ENCODE measurements at regions not wholly inside any gene's neighbourhood (a gene's known extent, or its start where the extent isn't known, plus 50 kb on each side); places are given as distances from the start of the nearest gene placed in this dataset.
"Not testable (repeated sequence)": the region's sequence is repeated elsewhere in the genome, so short reads cannot be mapped to it uniquely, and the experiment has no call there.

- DNase-seq (ENCODE audit: low read depth), result no peak
Measured at GRCh38 chr2:208935531-208935930, 488.3 kb upstream of the MAP2 start.

DNA sequence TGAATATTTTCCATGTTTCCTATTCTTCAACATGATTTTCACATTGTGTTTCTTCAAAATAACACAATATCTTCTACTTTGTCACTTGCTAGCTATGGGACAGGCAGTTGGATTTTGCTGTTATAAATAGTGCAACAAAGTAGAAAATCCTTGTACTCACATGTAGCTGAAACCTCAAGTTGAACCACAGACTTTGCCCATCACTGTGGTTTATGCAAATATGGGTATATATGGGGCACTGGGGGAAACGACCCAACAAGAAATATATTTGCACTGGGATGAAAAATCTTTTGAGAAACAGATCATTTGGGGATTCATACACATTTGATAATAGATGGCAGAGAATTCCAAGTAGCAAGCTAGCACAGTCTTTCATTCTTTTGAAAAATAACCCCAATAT, 486.3 kb upstream of the MAP2 start:
- DNase-seq (ENCODE audit: low read depth), result no peak

GRCh38 chr2:208939852-208940251, 484.0 kb upstream of the MAP2 start:
- no peak for DNase-seq (ENCODE audit: low read depth)

DNA sequence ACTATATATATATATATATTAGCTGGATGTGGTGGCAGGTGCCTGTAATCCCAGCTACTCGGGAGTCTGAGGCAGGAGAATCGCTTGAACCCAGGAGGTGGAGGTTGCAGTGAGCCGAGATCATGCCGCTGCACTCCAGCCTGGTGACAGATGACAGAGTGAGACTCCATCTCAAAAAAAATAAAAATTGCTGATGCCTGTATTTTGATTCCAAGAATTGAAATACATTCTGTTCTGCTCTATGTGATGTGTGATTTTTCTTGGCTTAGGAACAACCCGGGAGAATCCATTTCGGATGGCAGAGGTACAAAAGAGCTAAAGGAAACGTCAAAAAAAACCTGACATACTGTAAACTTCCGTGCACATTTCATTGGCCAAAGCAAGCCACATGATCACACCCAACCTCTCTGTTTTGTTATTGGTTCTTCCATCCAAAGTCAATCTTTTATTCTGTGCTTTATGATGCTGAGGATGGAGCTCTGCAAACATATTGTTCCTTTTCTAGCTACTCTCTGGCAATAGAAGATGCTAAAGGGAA, 478.1 kb upstream of the MAP2 start:
- DNase-seq (ENCODE audit: low read depth), result no peak

- DNase-seq (ENCODE audit: low read depth), result no peak
Measured at GRCh38 chr2:208948073-208948472, 475.8 kb upstream of the MAP2 start.

DNA sequence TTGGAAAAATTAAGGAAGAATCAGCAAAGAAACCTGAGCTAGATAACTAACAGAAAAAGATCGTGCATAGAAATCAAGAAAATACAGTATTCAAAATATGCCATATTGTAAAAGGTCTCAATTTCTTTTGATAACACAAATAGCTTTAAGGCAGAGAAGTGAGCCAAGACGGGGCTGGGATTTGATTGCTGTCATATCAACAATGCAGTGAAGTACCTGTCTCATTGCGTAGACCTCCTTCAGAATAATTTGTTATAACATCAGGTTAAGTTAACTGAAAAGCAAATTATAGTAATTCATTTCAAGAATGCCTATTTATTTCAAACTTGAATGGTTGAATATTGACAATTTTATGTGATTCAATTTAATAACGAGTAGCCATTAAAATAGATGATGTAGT, 453.8 kb upstream of the MAP2 start:
- DNase-seq (ENCODE audit: low read depth), result no peak

DNA sequence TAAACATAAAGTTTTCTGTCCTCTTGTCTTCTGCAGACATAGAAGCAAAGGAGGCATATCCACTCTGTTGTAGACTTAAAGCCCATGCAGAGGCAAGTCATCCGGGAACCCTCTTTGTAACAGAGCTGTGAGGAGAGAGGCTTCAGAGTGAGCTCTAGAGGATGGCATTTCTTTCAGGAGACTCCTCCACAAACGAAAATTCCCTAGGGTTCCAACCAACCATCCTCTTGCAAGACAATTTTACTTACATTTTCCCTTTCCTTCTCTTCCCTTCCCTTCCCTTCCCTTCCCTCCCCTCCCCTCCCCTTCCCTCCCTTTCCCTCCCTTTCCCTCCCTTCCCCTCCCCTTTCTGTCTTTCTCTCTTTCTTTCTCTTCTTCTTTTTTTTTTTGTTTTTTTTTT, 446.3 kb upstream of the MAP2 start:
- no peak for DNase-seq (ENCODE audit: low read depth)

- no peak for DNase-seq (ENCODE audit: low read depth)
Measured at GRCh38 chr2:208978946-208979345, 444.9 kb upstream of the MAP2 start.

- no peak for DNase-seq (ENCODE audit: low read depth)
Measured at GRCh38 chr2:208980321-208980720, 443.5 kb upstream of the MAP2 start.

DNA sequence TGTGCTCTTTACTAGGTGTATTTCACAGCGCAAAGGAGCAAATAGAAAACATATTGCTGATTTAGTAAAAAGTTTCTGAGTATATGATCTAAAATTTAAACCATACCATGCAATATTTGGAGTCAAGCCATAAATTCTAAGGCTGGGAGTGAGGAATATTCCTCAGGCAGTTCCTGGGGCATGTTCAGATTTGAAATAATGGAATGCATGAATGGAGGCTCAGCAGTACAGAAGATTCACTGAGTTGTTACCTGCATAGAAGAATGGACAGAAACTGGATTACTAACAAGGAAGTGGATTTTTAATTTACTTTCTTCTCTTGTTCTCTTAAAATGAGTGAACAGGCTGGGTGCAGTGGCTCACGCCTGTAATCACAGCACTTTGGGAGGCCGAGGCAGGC, 441.0 kb upstream of the MAP2 start:
- no peak for DNase-seq (ENCODE audit: low read depth)

- peak; percentile 9 for DNase-seq (ENCODE audit: low read depth)
Measured at GRCh38 chr2:208983486-208983885, 440.4 kb upstream of the MAP2 start.

DNA sequence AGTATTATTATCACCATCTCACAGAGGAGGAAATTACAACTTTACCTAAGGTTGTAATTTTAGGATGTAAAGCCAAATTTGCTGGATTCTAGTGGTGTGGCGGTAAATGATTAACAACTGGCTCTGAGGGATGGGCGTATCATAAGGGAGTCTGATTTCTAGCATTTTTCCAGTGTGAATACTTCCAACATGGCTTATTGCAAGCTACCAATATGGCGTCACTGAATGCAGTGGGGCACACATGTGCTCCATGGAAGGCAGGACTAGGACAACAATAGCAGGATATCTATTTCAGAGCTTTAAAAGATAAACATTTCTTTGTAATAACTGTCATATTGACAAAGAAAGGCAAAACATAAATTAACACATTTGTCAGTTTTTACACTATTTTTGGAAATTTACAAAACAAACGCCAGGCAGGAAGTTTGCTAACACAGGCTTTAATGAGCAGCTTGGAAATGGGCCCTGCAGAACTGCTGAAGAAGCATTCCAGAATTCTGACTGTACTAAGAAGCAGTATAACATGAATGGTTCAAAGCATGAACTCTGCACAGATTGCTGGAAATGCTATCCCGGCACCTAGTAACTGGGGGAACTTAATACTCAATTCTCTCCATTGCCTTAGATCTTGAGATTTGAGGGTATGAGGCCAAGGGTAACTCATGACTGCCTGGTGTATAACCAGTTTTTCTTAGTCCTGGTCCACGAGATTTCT, 439.3 kb upstream of the MAP2 start:
- DNase-seq (ENCODE audit: low read depth), result peak; percentile 21

GRCh38 chr2:208985644-208986043, 438.2 kb upstream of the MAP2 start:
- no peak for DNase-seq (ENCODE audit: low read depth)

DNA sequence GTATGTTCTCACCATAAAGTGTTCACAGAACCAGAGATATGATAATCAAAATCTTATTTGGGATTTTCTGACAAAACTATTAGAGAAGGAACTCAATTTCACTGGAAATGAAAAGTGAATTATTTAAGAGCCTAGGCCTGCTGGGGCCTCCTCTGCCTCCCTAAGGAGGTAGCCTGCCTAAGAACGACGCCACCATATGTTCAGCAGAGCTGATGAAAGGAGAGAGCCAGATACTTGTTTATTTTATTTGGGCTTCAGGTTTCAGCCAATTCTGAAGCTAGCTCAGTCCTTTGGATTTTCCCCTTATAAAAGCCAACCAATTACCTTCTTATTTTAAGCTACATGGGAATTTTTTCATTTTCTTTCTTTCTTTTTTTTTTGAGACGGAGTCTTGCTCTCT, 433.1 kb upstream of the MAP2 start:
- DNase-seq (ENCODE audit: low read depth), result no peak

DNA sequence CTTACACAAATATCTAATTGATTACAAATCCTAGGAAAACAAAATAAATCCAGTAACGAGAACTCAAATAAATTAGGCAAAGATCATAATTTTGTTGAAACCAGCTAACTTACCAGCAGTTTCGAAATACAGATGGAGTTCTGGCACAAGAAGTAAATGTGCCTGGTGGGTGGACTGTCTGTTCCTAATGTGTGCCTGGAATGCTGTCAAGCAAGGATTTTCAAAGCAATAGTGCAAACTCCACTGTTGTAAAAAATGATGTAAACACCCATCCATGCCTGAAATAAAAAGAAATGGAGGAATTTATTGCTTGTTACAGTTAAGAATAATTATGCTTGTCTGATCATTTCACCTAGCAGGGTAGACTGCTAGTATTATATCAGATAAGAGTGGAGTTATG, 423.9 kb upstream of the MAP2 start:
- no peak for DNase-seq (ENCODE audit: low read depth)

- DNase-seq (ENCODE audit: low read depth), result no peak
Measured at GRCh38 chr2:209002054-209002453, 421.8 kb upstream of the MAP2 start.

GRCh38 chr2:209005371-209005770, 418.5 kb upstream of the MAP2 start:
- no peak for DNase-seq (ENCODE audit: low read depth)

DNA sequence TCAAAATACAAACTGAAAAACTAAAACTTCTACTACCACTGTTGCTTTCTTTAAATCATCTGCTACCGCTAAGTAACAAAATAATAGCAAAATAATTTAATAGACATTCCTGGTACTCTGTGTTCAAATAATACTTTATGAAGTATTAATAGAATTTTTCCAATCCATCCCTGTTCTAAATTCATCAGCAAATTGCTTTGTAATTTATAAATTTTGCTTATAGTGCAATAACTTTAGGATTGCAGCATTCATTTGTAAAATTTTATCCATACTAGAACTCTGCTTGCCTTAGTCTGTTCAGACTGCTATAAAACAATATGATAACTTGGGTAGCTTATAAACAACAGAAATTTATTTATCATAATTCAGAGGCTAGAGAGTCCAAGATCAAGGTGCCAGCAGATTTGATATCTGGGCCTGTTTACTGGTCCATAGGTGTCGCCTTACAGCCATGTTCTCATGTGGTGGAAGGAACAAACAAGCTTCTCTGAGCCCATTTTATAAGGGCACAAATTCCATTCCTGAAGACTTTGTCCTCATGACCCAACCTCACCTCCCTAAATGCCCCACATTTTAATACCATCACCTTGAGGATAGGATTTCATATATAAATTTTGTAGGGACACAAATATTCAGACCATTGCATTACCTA, 415.1 kb upstream of the MAP2 start:
- no peak for DNase-seq (ENCODE audit: low read depth)

GRCh38 chr2:209018633-209019032, 405.2 kb upstream of the MAP2 start:
- not testable (repeated sequence) for DNase-seq (ENCODE audit: low read depth)

DNA sequence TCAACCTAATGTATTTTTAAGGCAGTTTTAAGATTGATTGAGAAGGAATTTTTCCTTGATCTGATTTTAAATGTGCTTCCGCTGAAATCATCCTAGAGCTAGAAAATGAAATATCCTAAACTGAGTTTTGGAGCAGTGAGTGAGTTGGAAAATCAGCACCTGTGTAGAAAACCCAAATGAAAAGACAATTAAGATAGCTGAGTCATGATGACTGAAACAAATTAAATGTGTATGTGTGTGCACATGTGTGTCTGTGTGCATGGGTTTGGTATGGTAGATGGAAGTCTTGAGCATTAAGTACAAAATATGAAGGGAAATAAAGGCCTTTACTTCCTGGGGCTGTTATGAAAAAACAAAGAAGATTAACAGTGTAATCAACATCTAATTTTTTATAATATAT, 394.6 kb upstream of the MAP2 start:
- no peak for DNase-seq (ENCODE audit: low read depth)

DNA sequence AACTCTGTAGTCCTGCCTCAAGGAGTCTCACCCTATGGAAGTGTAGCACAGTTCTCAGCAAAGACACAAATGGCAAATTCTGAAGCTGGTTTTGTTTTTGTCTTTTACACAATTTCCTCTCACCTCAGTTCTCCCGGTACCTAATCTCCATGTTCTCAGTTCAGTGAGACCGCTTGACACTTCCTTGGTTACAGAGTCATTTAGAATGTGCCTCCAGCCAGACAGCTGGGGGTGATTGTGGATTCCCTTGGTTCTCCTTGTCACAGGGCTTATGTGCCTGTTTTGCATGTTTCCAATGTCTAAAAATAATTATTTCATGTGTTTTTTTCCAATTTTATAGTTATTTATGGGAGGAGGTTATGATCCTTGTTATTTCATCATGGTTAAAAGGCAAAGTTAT, 379.5 kb upstream of the MAP2 start:
- no peak for DNase-seq (ENCODE audit: low read depth)

DNA sequence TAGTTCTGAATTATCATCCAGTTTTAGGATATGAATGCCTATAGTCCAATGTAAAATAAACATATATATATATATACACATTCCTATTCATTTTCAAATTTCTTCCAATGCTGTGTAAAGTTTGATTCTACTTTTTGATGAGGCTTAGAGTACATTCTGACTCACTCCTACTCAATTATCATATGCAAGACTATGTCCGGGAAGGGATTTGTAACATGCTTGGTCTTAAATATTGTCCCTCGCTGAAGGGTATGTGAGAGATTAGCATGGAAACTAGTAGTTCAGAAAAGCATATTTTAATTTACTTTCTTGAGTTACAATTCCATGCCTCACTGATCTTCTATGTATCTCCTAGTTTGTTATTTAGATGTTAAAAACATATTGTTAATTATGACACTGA, 377.7 kb upstream of the MAP2 start:
- DNase-seq (ENCODE audit: low read depth), result no peak

- no peak for DNase-seq (ENCODE audit: low read depth)
Measured at GRCh38 chr2:209049608-209050007, 374.2 kb upstream of the MAP2 start.

DNA sequence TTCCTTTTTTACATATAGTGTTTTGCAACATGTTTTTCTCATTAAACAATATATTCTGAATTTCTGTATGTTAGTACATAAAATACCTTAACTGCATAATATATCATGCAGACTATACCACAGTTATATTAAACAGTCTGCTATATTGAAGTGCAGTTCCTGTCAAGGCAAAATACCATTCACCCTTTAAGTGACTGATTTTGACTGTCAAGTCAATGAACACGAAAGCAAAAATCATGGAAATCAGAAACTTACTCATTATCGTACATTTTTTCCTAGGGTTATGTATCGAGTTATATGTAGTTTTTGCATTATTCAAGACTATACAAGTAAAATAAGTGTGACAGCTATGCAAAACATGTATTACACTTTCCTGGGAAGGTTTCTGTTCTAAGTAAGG, 361.6 kb upstream of the MAP2 start:
- DNase-seq (ENCODE audit: low read depth), result no peak

Measured in RPMI7951 (cell line).